ENCODE measurements at regions not wholly inside any gene's neighbourhood (a gene's known extent, or its start where the extent isn't known, plus 50 kb on each side); places are given as distances from the start of the nearest gene placed in this dataset.

- ChIA-PET CTCF (no interaction called here), POLR2A (no interaction called here)
- H3K4me1 ChIP-seq (ENCODE audit: control insufficient read depth, insufficient read depth, low read length), result no peaks in the 10 kb centered on the region
- no peaks in the 10 kb centered on the region for H3K9me3 ChIP-seq (ENCODE audit: control insufficient read depth, insufficient read depth, low read depth, low read length)
- H3K27ac ChIP-seq (ENCODE audit: extremely low read depth, low read depth, low read length), result no peak overlapping the region
- TF ChIP-seq FEZF1 (tag by site-specific recombination; IDR thresholded peaks at IDR 0.05) (no peak), ZNF169 (tag by site-specific recombination; IDR thresholded peaks at IDR 0.05) (no peak), ZNF335 (tag by site-specific recombination; conservative IDR thresholded peaks at IDR 0.05) (no peak), ZNF704 (tag by site-specific recombination; IDR thresholded peaks at IDR 0.05) (no peak), ZNF175 (tag by site-specific recombination; IDR thresholded peaks at IDR 0.05) (no peak), MZF1 (tag by site-specific recombination; IDR thresholded peaks at IDR 0.05; ENCODE audit: borderline replicate concordance) (no peak), ZSCAN30 (tag by site-specific recombination; IDR thresholded peaks at IDR 0.05) (no peak), ZNF791 (tag by site-specific recombination; IDR thresholded peaks at IDR 0.05) (no peak), ZNF639 (tag by site-specific recombination; IDR thresholded peaks at IDR 0.05) (no peak), YY2 (tag by site-specific recombination; IDR thresholded peaks at IDR 0.05) (no peak), ZNF248 (tag by site-specific recombination; IDR thresholded peaks at IDR 0.05) (no peak), SP7 (tag by site-specific recombination; IDR thresholded peaks at IDR 0.05) (no peak), ZNF16 (tag by site-specific recombination; IDR thresholded peaks at IDR 0.05; ENCODE audit: low read depth) (no peak), ZNF621 (tag by site-specific recombination; IDR thresholded peaks at IDR 0.05) (no peak), ZNF214 (tag by site-specific recombination; IDR thresholded peaks at IDR 0.05; ENCODE audit: borderline replicate concordance) (no peak), ZNF701 (tag by site-specific recombination; IDR thresholded peaks at IDR 0.05) (no peak), HIC1 (tag by site-specific recombination; IDR thresholded peaks at IDR 0.05) (no peak), ZNF341 (tag by site-specific recombination; IDR thresholded peaks at IDR 0.05; ENCODE audit: low read depth) (no peak)
- TF ChIP-seq, protein P1, sequence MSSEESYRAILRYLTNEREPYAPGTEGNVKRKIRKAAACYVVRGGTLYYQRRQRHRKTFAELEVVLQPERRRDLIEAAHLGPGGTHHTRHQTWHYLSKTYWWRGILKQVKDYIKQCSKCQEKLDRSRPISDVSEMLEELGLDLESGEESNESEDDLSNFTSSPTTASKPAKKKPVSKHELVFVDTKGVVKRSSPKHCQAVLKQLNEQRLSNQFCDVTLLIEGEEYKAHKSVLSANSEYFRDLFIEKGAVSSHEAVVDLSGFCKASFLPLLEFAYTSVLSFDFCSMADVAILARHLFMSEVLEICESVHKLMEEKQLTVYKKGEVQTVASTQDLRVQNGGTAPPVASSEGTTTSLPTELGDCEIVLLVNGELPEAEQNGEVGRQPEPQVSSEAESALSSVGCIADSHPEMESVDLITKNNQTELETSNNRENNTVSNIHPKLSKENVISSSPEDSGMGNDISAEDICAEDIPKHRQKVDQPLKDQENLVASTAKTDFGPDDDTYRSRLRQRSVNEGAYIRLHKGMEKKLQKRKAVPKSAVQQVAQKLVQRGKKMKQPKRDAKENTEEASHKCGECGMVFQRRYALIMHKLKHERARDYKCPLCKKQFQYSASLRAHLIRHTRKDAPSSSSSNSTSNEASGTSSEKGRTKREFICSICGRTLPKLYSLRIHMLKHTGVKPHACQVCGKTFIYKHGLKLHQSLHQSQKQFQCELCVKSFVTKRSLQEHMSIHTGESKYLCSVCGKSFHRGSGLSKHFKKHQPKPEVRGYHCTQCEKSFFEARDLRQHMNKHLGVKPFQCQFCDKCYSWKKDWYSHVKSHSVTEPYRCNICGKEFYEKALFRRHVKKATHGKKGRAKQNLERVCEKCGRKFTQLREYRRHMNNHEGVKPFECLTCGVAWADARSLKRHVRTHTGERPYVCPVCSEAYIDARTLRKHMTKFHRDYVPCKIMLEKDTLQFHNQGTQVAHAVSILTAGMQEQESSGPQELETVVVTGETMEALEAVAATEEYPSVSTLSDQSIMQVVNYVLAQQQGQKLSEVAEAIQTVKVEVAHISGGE (tag by site-specific recombination; conservative IDR thresholded peaks at IDR 0.05; ENCODE audit: low read depth), result no peak
- TF ChIP-seq, protein P2, sequence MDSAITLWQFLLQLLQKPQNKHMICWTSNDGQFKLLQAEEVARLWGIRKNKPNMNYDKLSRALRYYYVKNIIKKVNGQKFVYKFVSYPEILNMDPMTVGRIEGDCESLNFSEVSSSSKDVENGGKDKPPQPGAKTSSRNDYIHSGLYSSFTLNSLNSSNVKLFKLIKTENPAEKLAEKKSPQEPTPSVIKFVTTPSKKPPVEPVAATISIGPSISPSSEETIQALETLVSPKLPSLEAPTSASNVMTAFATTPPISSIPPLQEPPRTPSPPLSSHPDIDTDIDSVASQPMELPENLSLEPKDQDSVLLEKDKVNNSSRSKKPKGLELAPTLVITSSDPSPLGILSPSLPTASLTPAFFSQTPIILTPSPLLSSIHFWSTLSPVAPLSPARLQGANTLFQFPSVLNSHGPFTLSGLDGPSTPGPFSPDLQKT (IDR thresholded peaks at IDR 0.05; ENCODE audit: borderline replicate concordance, low read depth, low read length), result no peak
- H3K4me3 ChIP-seq (ENCODE audit: low read depth, low read length), result no peak overlapping the region
- H3K36me3 ChIP-seq (ENCODE audit: control insufficient read depth in 2 of 2, insufficient read depth in 1 of 2, low read length in 2 of 2), result no peaks in the 10 kb centered on the region
Observed at GRCh38 chr16:56019274-56019673, 144.1 kb upstream of the CES5A start.
